Hepatocyte (in vitro differentiated cells): ENCODE measurements at regions not wholly inside any gene's neighbourhood (a gene's known extent, or its start where the extent isn't known, plus 50 kb on each side); places are given as distances from the start of the nearest gene placed in this dataset.
A peak's percentile ranks its signal among the peaks of the same experiment; 100 is the strongest.

Experiments used
- DNase-seq: peaks from one replicate; pipeline ENCODE4 v3.0.0-alpha.2; 2016; ENCODE audit warnings: low spot score
- H2AFZ ChIP-seq: fragments of 200-600 bp; sonication (generic); 2 replicates; pipeline ENCODE4 v1.6.0; 2016; ENCODE audit warnings: antibody characterized with exemption, mild to moderate bottlenecking
- H3K27ac ChIP-seq: fragments of 200-600 bp; sonication (generic); 2 replicates; pipeline ENCODE4 v1.5.1; 2016; ENCODE audit warnings: mild to moderate bottlenecking
- H3K27me3 ChIP-seq: fragments of 200-600 bp; sonication (generic); 2 replicates; pipeline ENCODE4 v1.6.1; 2016
- H3K36me3 ChIP-seq: fragments of 200-600 bp; sonication (generic); replicated peaks from 2 replicates; pipeline ENCODE4 v1.5.1; 2016; ENCODE audit warnings: low read depth; ENCODE audit not compliant: insufficient read depth
- H3K4me1 ChIP-seq: fragments of 200-600 bp; sonication (generic); 2 replicates; pipeline ENCODE4 v1.5.1; 2016; ENCODE audit warnings: mild to moderate bottlenecking, moderate library complexity; ENCODE audit not compliant: insufficient read depth
- H3K4me2 ChIP-seq: fragments of 200-600 bp; sonication (generic); 2 replicates; pipeline ENCODE4 v1.6.0; 2016
- H3K4me3 ChIP-seq: fragments of 200-600 bp; sonication (generic); 2 replicates; pipeline ENCODE4 v1.5.1; 2016; ENCODE audit warnings: mild to moderate bottlenecking
- H3K79me2 ChIP-seq: fragments of 200-600 bp; sonication (generic); 2 replicates; pipeline ENCODE4 v1.6.0; 2017; ENCODE audit warnings: mild to moderate bottlenecking
- H3K9me2 ChIP-seq: fragments of 200-600 bp; sonication (generic); replicated peaks from 2 replicates; pipeline ENCODE4 v1.6.0; 2017; ENCODE audit warnings: mild to moderate bottlenecking; ENCODE audit not compliant: insufficient read depth
- H3K9me3 ChIP-seq: fragments of 200-600 bp; sonication (generic); 2 replicates; pipeline ENCODE4 v1.5.1; 2016; ENCODE audit warnings: low read depth, mild to moderate bottlenecking
- H4K20me1 ChIP-seq: fragments of 200-600 bp; sonication (generic); 2 replicates; pipeline ENCODE4 v1.6.0; 2016; ENCODE audit warnings: mild to moderate bottlenecking; ENCODE audit not compliant: insufficient read depth, poor library complexity, severe bottlenecking
- EZH2 ChIP-seq: fragments of 200-600 bp; sonication (generic); IDR thresholded peaks from 2 replicates; pipeline ENCODE4 v1.6.1; 2016; ENCODE audit warnings: antibody characterized with exemption, mild to moderate bottlenecking, borderline replicate concordance
- EZH2phosphoT487 ChIP-seq: fragments of 200-600 bp; sonication (generic); IDR thresholded peaks from one replicate; pipeline ENCODE4 v1.6.1; 2018; ENCODE audit warnings: antibody characterized with exemption, mild to moderate bottlenecking, low read depth, moderate library complexity; ENCODE audit not compliant: unreplicated experiment, severe bottlenecking
- WGBS: methylation state at CpG from one replicate; pipeline ENCODE4 v1.1.6; 2016; ENCODE audit warnings: low lambda C conversion rate; ENCODE audit errors: missing lambda C conversion rate; 5-methylcytosine and 5-hydroxymethylcytosine counted together
- TF ChIP-seq, protein P1 (sequence below): fragments of 200-600 bp; sonication (generic); IDR thresholded peaks from 2 replicates; pipeline ENCODE4 v1.5.1; 2016; ENCODE audit warnings: antibody characterized with exemption, mild to moderate bottlenecking; ENCODE audit not compliant: poor library complexity

DNA sequence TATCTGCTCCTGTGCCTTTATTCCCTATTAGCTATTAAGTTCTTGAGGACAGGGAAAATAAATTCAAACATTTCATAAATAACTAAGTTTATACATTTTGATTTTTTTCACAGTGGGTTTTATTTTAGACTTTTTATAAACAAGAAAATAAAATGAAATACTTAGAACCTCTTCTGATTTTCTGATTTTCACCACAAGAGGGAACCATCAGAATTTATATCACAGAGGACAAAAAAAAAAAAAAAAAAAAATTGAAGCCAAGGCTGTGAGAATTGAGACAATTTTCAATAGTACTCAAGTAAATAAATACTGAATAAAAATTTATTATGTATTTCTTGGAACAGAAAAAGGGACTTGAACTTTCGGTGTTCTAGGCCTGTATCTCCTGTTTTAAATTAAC, 288.1 kb downstream of the SH3BGRL start:
- Histone ChIP-seq H3K79me2 (no peaks in the 10 kb centered on the region), H3K36me3 (no peaks in the 10 kb centered on the region), H2AFZ (no peak overlapping the region), H3K27me3 (no peaks in the 10 kb centered on the region), H3K9me2 (no peaks in the 10 kb centered on the region), H3K4me3 (no peak overlapping the region), H3K27ac (no peak overlapping the region), H3K4me2 (no peak overlapping the region), H4K20me1 (no peaks in the 10 kb centered on the region), H3K9me3 (no peaks in the 10 kb centered on the region), H3K4me1 (no peaks in the 10 kb centered on the region)
- no peak for DNase-seq
- TF ChIP-seq, protein P1, sequence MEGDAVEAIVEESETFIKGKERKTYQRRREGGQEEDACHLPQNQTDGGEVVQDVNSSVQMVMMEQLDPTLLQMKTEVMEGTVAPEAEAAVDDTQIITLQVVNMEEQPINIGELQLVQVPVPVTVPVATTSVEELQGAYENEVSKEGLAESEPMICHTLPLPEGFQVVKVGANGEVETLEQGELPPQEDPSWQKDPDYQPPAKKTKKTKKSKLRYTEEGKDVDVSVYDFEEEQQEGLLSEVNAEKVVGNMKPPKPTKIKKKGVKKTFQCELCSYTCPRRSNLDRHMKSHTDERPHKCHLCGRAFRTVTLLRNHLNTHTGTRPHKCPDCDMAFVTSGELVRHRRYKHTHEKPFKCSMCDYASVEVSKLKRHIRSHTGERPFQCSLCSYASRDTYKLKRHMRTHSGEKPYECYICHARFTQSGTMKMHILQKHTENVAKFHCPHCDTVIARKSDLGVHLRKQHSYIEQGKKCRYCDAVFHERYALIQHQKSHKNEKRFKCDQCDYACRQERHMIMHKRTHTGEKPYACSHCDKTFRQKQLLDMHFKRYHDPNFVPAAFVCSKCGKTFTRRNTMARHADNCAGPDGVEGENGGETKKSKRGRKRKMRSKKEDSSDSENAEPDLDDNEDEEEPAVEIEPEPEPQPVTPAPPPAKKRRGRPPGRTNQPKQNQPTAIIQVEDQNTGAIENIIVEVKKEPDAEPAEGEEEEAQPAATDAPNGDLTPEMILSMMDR = peak; percentile 17
- TF ChIP-seq EZH2 (no peak), EZH2phosphoT487 (no peak)
- 45% methylated on average over 1 of the region's 1 CpG for WGBS

DNA sequence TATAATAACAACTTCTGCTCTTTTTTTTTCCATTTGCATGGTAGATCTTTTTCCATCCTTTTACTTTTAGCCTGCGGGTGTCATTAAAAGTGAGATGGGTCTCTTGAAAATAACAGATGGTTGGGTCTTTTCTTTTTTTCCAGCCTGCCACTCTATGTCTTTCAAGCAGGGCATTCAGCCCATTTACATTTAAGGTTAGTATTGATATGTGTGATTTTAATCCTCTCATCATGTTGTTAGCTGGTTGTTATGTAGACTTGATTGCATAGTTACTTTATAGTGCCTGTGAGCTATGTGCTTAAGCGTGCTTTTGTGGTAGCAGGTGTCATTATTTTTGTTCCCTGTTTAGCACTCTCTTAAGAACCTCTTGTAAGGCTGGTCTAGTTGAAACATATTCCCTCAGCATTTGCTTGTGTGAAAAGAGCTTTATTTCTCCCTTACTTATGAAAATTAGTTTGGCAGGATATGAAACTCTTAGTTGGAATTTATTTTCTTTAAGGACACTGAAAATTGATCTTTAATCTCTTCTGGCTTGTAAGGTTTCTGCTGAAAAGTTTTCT, 326.1 kb downstream of the SH3BGRL start:
- H3K4me3 ChIP-seq = no peak overlapping the region
- WGBS = 72% methylated on average over 2 of the region's 2 CpGs
- no peak for DNase-seq
- H4K20me1 ChIP-seq = no peaks in the 10 kb centered on the region
- H3K4me2 ChIP-seq = no peak overlapping the region
- TF ChIP-seq EZH2phosphoT487 = no peak
- TF ChIP-seq EZH2 = no peak
- TF ChIP-seq, protein P1 = no peak
- H3K27me3 ChIP-seq = no peaks in the 10 kb centered on the region
- no peaks in the 10 kb centered on the region for H3K36me3 ChIP-seq
- no peaks in the 10 kb centered on the region for H3K79me2 ChIP-seq
- H2AFZ ChIP-seq = no peak overlapping the region
- H3K9me2 ChIP-seq = no peaks in the 10 kb centered on the region
- no peaks in the 10 kb centered on the region for H3K4me1 ChIP-seq
- no peaks in the 10 kb centered on the region for H3K9me3 ChIP-seq
- H3K27ac ChIP-seq = no peak overlapping the region

DNA sequence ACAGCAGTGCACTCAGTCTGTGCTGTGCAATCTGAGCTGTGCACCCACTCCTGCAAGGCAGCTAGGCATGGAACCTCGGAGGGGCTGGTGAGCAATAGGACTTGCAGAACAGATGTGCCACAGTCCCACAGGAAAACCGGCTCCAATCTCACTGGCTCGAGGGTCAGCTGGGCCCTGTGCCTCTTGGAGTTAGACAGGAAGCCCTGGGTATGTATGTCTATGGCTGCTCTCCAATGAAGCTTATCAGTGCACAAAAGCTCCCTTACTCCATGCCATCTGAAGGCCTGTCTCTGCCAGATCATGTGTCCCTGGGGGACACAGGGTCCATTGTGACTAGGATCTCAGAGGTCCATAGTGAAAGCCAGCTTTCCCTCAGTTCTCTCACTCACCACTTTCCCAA, 335.8 kb downstream of the SH3BGRL start:
- H3K4me1 ChIP-seq = no peaks in the 10 kb centered on the region
- no peak overlapping the region for H2AFZ ChIP-seq
- no peak for DNase-seq
- TF ChIP-seq, protein P1 = no peak
- TF ChIP-seq EZH2phosphoT487 (no peak), EZH2 (no peak)
- no peak overlapping the region for H3K4me3 ChIP-seq
- H3K9me3 ChIP-seq = no peaks in the 10 kb centered on the region
- WGBS = 68% methylated on average over 3 of the region's 3 CpGs
- no peaks in the 10 kb centered on the region for H3K36me3 ChIP-seq
- no peaks in the 10 kb centered on the region for H4K20me1 ChIP-seq
- H3K4me2 ChIP-seq = no peak overlapping the region
- H3K27ac ChIP-seq = no peak overlapping the region
- H3K79me2 ChIP-seq = no peaks in the 10 kb centered on the region
- no peaks in the 10 kb centered on the region for H3K9me2 ChIP-seq
- no peaks in the 10 kb centered on the region for H3K27me3 ChIP-seq

DNA sequence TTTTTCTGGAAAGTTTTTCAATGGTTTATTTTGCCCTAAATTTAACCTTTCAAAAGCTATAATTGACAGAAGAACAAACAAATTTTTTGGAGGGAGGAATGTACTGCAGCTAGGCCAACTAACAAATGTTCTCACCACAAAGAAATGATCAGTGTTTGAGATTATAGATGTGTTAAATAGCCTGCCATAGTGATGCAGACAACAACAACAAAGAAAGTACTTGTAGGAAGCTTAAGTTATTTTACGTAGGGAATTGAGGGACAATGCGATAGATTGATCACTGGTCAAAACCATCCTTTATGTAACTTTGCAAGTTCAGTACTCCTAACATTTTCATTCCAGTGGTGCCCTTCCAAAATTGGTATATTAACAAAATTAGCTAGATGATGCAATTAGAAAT, 340.4 kb downstream of the SH3BGRL start:
- no peak overlapping the region for H3K27ac ChIP-seq
- H3K9me3 ChIP-seq = no peaks in the 10 kb centered on the region
- WGBS = 85% methylated on average over 2 of the region's 2 CpGs
- no peaks in the 10 kb centered on the region for H3K4me1 ChIP-seq
- H2AFZ ChIP-seq = no peak overlapping the region
- no peaks in the 10 kb centered on the region for H3K27me3 ChIP-seq
- no peak overlapping the region for H3K4me3 ChIP-seq
- no peak for TF ChIP-seq EZH2phosphoT487
- TF ChIP-seq, protein P1 = no peak
- TF ChIP-seq EZH2 = no peak
- H3K79me2 ChIP-seq = no peaks in the 10 kb centered on the region
- H4K20me1 ChIP-seq = no peaks in the 10 kb centered on the region
- no peaks in the 10 kb centered on the region for H3K36me3 ChIP-seq
- DNase-seq = no peak
- H3K4me2 ChIP-seq = no peak overlapping the region
- H3K9me2 ChIP-seq = no peaks in the 10 kb centered on the region
